Heart left ventricle (tissue), 16 donors: ENCODE measurements at regions not wholly inside any gene's neighbourhood (a gene's known extent, or its start where the extent isn't known, plus 50 kb on each side); places are given as distances from the start of the nearest gene placed in this dataset.

ENCODE experiments used
- ATAC-seq, 4 donors: fragments of 200-7000 bp; cut with Tn5 transposase; one replicate each; pipeline ENCODE4 v1.9.1; 2020 to 2022; ENCODE audit warnings: moderate library complexity in 4 of 4, mild to moderate bottlenecking in 3 of 4, moderate number of reproducible peaks in 1 of 4
- DNase-seq, 5 donors: peaks; one replicate each; pipeline ENCODE4 v3.0.0-alpha.2; 2020
- H3K27ac ChIP-seq, 12 donors: fragments of 200-600 bp; sonication (generic) in 4 of 12; one replicate each; pipeline versions ENCODE4 v1.5.0 to v1.8.0; 2016 to 2022; ENCODE audit warnings: mild to moderate bottlenecking in 2 of 12
- H3K27me3 ChIP-seq, 9 donors: fragments of 200-600 bp; sonication (generic) in 2 of 9; one replicate each; pipeline versions ENCODE4 v1.5.1 to v1.8.0; 2016 to 2022; ENCODE audit warnings: mild to moderate bottlenecking in 3 of 9
- H3K36me3 ChIP-seq, 9 donors: fragments of 200-600 bp; sonication (generic) in 2 of 9; one replicate each; pipeline versions ENCODE4 v1.5.0 to v1.8.0; 2018 to 2022; ENCODE audit warnings: mild to moderate bottlenecking in 2 of 9
- H3K4me1 ChIP-seq, 12 donors: fragments of 200-600 bp; sonication (generic) in 4 of 12; one replicate each; pipeline versions ENCODE4 v1.5.0 to v1.8.0; 2016 to 2022; ENCODE audit warnings: mild to moderate bottlenecking in 3 of 12
- H3K4me3 ChIP-seq, 12 donors: fragments of 200-600 bp; sonication (generic) in 4 of 12; one replicate each; pipeline versions ENCODE4 v1.5.0 to v1.8.0; 2017 to 2022; ENCODE audit warnings: mild to moderate bottlenecking in 9 of 12, moderate library complexity in 4 of 12
- H3K9me3 ChIP-seq, 12 donors: fragments of 200-600 bp; sonication (generic) in 4 of 12; one replicate each; pipeline versions ENCODE4 v1.5.0 to v1.8.0; 2016 to 2022; ENCODE audit warnings: mild to moderate bottlenecking in 1 of 12
- CTCF ChIP-seq, 12 donors: fragments of 200-600 bp; sonication (generic) in 4 of 12; IDR thresholded peaks; one replicate each; pipeline versions ENCODE4 v1.5.0 to v1.8.0; 2018 to 2022; ENCODE audit warnings: antibody characterized with exemption in 12 of 12, mild to moderate bottlenecking in 5 of 12
- POLR2A ChIP-seq, 2 donors: fragments of 450-650 bp; IDR thresholded peaks; one replicate each; pipeline ENCODE4 v1.6.1; 2017; ENCODE audit warnings: antibody characterized with exemption in 2 of 2, mild to moderate bottlenecking in 2 of 2, moderate library complexity in 2 of 2
- WGBS, 4 donors: extraction: QIAGEN DNeasy Blood & Tissue Kit in 2 of 4; methylation state at CpG; one replicate each; pipeline versions ENCODE4 v1.1.5 to v1.1.7; 2013 to 2018; 5-methylcytosine and 5-hydroxymethylcytosine counted together
- intact Hi-C, 10 donors: fragments of 100-400 bp; cut with DNase I; formaldehyde crosslinking; loops; one replicate each; pipeline versions ENCODE4 v1.11.1 to v1.14.2; 2022
- donor health status: ischemic (EF 13 %, LVEDD 7.1; RV severe dilation, severe dysfunction).
- donor health status: healthy with polysubstance abuse.
- donor health status: DM: no; HTN: yes; CAD: no.
- donor health status: DM: no; HTN: no; CAD: no.
- donor health status: ischemic (EF 25% LVEDD 6.9; RV normal size, moderate dysfunction).
- donor health status: ischemic (EF 25% LVEDD 5.7; RV mildly dilated, moderate dysfunction).
- donor health status: healthy.
- donor health status: DM: yes; HTN: yes; CAD: no.
- donor health status: ischemic (EF 35%, LVEDD 5.7; RV mildly dilated, moderate dysfunction).
- donor health status: nonischemic (EF 11% LVEDD 7.7; RV severe dilation, severe dysfunction).
- donor health status: DM: yes; HTN: yes; CAD: no.
- donor health status: PGD.
- donor health status: ischemic (EF 29% LVEDD 5.4; RV normal size, mild dysfunction).
- donor health status: nonischemic (EF 23%, LVEDD 6.1; RV moderate dilation, normal function).

GRCh38 chr10:127678091-127678490 is 58.9 kb upstream of the FOXI2 start:
- H3K27ac ChIP-seq, result no peak overlapping the region
- DNase-seq (no peak), ATAC-seq (no peak)
- no peaks in the 10 kb centered on the region for H3K27me3 ChIP-seq
- no peaks in the 10 kb centered on the region for H3K4me1 ChIP-seq
- TF ChIP-seq POLR2A (IDR thresholded peaks at IDR 0.05) (no peak), CTCF (IDR thresholded peaks at IDR 0.05) (no peak)
- WGBS, 4 donors, result 67 to 76% (median 72%) methylated on average over 8 of the region's 8 CpGs
- H3K9me3 ChIP-seq, result no peaks in the 10 kb centered on the region
- intact Hi-C loops, result no loop called here
- no peaks in the 10 kb centered on the region for H3K36me3 ChIP-seq
- no peak overlapping the region for H3K4me3 ChIP-seq

GRCh38 chr10:127679642-127680255 is 57.2 kb upstream of the FOXI2 start:
- H3K27ac ChIP-seq, result no peak overlapping the region
- no peak overlapping the region for H3K4me3 ChIP-seq
- no peaks in the 10 kb centered on the region for H3K36me3 ChIP-seq
- H3K4me1 ChIP-seq, result no peaks in the 10 kb centered on the region
- intact Hi-C loops, result no loop called here
- H3K9me3 ChIP-seq, result no peaks in the 10 kb centered on the region
- 66 to 82% (median 80%) methylated on average over 3 of the region's 3 CpGs for WGBS, 4 donors
- no peak for ATAC-seq
- no peak for TF ChIP-seq POLR2A (IDR thresholded peaks at IDR 0.05)
- TF ChIP-seq CTCF (IDR thresholded peaks at IDR 0.05), result peak in 5 of 12 donors; percentile 9 to 29 (median 19)
- DNase-seq, result no peak
- no peaks in the 10 kb centered on the region for H3K27me3 ChIP-seq
